Sigmoid colon (tissue), 4 donors: ENCODE measurements at regions not wholly inside any gene's neighbourhood (a gene's known extent, or its start where the extent isn't known, plus 50 kb on each side); places are given as distances from the start of the nearest gene placed in this dataset.

ENCODE experiments used
- CTCF ChIP-seq, 4 experiments: fragments of 450-650 bp in 3 of 4; fragments of 200-600 bp in 1 of 4; IDR thresholded peaks; one replicate each; pipeline ENCODE4 v1.5.1; 2016 to 2019; ENCODE audit warnings: antibody characterized with exemption in 4 of 4, mild to moderate bottlenecking in 3 of 4, moderate library complexity in 2 of 4
- EP300 ChIP-seq, 4 donors: sonication (generic); formaldehyde crosslinking; IDR thresholded peaks; one replicate each; pipeline ENCODE4 v1.6.1; 2017; ENCODE audit warnings: antibody characterized with exemption in 4 of 4

- no peak for TF ChIP-seq CTCF (IDR thresholded peaks at IDR 0.05)
- TF ChIP-seq EP300 (IDR thresholded peaks at IDR 0.05), result no peak
These were observed 250.9 kb upstream of the SEMA6D start for GRCh38 chr15:47466357-47466756.
